SK-N-MC (cell line): ENCODE measurements at regions not wholly inside any gene's neighbourhood (a gene's known extent, or its start where the extent isn't known, plus 50 kb on each side); places are given as distances from the start of the nearest gene placed in this dataset.

ENCODE experiments used
- DNase-seq: peaks from one replicate; pipeline ENCODE4 v3.0.0-alpha.2; 2011; ENCODE audit warnings: low read depth, low spot score
- H3K27ac ChIP-seq: fragments of 200-600 bp; sonication (generic); 2 replicates; pipeline ENCODE4 v1.5.1; 2016; ENCODE audit warnings: mixed run types
- H3K36me3 ChIP-seq: fragments of 200-600 bp; sonication (generic); 2 replicates; pipeline ENCODE4 v1.6.1; 2017; ENCODE audit warnings: antibody characterized with exemption, low read length, mixed read lengths; ENCODE audit not compliant: insufficient read depth
- H3K4me3 ChIP-seq: fragments of 200-600 bp; sonication (generic); 2 replicates; pipeline ENCODE4 v1.5.1; 2016
- H3K9ac ChIP-seq: fragments of 200-600 bp; sonication (generic); 2 replicates; pipeline ENCODE4 v1.8.0; 2017; ENCODE audit warnings: mixed run types, mixed read lengths; ENCODE audit not compliant: insufficient read length
- H3K9me3 ChIP-seq: fragments of 200-600 bp; sonication (generic); 2 replicates; pipeline ENCODE4 v1.6.1; 2017; ENCODE audit warnings: low read depth, mild to moderate bottlenecking, antibody characterized with exemption, low read length, moderate library complexity, mixed read lengths
- EZH2 ChIP-seq: fragments of 200-600 bp; sonication (generic); IDR thresholded peaks from one replicate; pipeline ENCODE4 v1.6.1; 2017; ENCODE audit warnings: antibody characterized with exemption
- FOXP2 ChIP-seq: optimal IDR thresholded peaks from 2 replicates; pipeline ENCODE3; 2011; ENCODE audit warnings: mild to moderate bottlenecking, moderate library complexity; ENCODE audit not compliant: insufficient read depth; ENCODE audit errors: extremely low read length, control extremely low read depth
- POLR2AphosphoS5 ChIP-seq: IDR thresholded peaks from 2 replicates; pipeline ENCODE4 v1.6.1; 2012; ENCODE audit warnings: mild to moderate bottlenecking, low read depth, low read length, borderline replicate concordance

DNA sequence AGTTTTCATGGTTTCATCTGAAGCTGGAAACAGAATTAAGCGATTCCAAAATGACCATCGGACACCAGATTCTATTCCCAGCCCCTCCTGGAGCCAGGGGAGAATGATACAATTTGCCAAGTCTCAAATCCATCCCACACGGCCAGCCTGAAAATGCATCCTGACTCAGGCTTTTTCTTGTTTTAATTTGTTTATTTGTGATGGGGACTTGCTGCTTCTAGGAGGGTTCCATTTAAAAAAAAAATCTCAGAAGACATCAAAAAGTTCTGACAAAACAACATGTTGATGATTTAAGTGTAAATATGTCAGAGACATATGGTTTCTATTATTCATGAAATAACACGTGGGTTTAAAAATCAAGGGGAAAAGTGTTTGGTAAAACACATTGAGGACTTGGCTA lies 173.2 kb downstream of the GAS1 start:
- Histone ChIP-seq H3K9me3 (no peaks in the 10 kb centered on the region), H3K4me3 (no peak overlapping the region), H3K9ac (no peak overlapping the region), H3K27ac (no peak overlapping the region), H3K36me3 (no peaks in the 10 kb centered on the region)
- no peak for TF ChIP-seq EZH2
- no peak for TF ChIP-seq POLR2AphosphoS5
- TF ChIP-seq FOXP2, result no peak
- DNase-seq, result no peak

DNA sequence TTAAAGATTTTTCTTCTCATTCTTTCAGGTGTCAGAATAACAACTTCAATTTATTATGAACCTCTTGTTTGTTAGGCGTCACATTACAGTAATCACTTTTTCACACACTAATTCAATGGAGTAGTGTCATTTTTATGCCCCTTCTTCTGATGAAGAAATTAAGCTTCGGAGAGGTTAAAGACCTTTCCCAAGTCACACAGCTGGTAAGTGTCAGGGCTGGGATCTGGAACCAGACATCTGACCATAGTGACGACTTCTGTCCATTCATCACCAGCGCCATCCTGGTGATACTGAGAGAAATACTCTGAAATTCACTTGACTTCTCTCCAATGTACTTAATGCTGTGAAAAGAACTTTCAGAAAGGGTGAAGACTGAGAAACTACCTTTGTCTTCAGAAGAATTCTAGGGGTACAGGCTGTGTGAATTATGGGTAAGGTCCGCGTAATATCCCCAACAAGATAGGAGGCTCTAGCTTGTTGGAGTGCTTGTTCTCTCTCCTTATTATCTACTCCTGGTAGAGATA lies 173.8 kb downstream of the GAS1 start:
- no peak overlapping the region for H3K27ac ChIP-seq
- no peak for DNase-seq
- H3K4me3 ChIP-seq, result no peak overlapping the region
- no peaks in the 10 kb centered on the region for H3K36me3 ChIP-seq
- no peaks in the 10 kb centered on the region for H3K9me3 ChIP-seq
- TF ChIP-seq EZH2, result no peak
- TF ChIP-seq POLR2AphosphoS5, result no peak
- no peak for TF ChIP-seq FOXP2
- H3K9ac ChIP-seq, result no peak overlapping the region

DNA sequence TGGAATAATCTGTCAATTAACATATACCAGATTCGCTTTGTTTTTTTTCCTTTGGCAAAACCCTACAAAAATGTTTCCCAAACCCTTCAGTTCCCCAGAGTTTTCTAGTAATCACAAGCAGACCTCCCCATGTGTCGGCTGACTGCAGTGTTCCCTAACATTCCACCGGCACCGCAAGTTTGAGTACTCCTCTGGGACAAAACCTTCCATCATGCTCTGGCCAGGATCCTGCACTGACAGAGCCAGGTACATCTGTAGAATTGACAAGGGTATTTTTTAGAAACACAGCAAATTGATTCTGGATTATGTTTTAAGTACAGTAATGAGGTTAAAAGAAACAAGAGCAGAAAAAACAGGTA lies 174.7 kb downstream of the GAS1 start:
- Histone ChIP-seq H3K36me3 (no peaks in the 10 kb centered on the region), H3K4me3 (no peak overlapping the region), H3K27ac (no peak overlapping the region), H3K9ac (no peak overlapping the region), H3K9me3 (no peaks in the 10 kb centered on the region)
- TF ChIP-seq EZH2, result no peak
- TF ChIP-seq POLR2AphosphoS5, result no peak
- TF ChIP-seq FOXP2, result no peak
- DNase-seq, result no peak

DNA sequence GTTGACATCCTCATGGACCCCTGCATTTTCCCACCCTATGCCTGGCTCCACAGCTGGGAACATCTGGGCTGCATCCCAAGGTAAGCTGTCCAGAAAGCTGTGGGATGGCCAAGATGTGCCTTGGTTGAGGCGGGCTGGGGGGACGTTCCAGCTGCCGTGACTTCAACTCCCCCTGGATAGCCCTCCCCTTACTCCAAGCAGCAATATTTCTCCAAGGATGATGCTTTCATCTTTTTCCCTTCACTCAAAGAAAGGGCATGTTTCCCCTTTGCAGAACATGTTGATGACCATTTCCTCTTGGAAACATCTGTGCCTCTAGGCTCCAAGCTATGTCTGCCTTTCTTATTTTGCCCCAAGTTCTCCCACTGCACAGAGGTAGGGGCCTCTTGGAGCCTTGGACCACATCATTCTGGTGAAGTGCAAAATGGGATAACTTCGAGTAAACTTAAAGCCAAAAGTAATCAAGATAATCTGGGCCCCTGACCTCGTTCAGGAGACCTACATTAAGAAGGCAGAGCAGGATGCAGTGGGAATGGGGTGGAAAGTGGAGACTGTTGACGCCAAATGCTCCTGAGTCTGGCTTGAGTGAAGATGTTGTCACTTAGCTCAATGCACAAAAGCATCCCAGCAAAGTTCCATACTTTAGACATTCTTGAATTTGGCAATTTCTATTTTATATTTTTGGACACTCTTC lies 175.2 kb downstream of the GAS1 start:
- Histone ChIP-seq H3K9me3 (no peaks in the 10 kb centered on the region), H3K27ac (no peak overlapping the region), H3K9ac (no peak overlapping the region), H3K4me3 (no peak overlapping the region), H3K36me3 (no peaks in the 10 kb centered on the region)
- DNase-seq, result no peak
- TF ChIP-seq FOXP2 (no peak), EZH2 (no peak), POLR2AphosphoS5 (no peak)

DNA sequence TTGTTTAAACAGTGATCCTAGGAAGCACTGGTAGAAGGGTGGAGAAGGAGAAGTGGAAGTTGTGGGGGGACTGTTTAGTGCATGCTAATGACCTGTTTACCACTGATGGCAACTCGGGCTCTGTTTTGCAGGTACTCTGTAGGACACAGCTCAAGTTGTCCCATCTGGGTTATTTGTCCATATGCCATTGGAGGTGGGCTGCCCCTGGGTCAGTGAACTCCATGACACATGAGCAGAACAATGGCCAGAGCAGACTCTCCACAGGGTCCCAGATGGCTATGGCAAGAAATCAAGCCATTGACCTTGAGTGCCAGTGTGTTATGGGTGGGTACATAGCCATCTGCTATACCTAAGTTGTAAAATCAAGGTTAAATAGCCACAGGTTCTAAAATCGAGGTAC lies 175.9 kb downstream of the GAS1 start:
- no peak for DNase-seq
- no peak overlapping the region for H3K27ac ChIP-seq
- no peak overlapping the region for H3K9ac ChIP-seq
- no peaks in the 10 kb centered on the region for H3K36me3 ChIP-seq
- H3K4me3 ChIP-seq, result no peak overlapping the region
- H3K9me3 ChIP-seq, result no peaks in the 10 kb centered on the region
- no peak for TF ChIP-seq FOXP2
- TF ChIP-seq POLR2AphosphoS5, result no peak
- no peak for TF ChIP-seq EZH2

DNA sequence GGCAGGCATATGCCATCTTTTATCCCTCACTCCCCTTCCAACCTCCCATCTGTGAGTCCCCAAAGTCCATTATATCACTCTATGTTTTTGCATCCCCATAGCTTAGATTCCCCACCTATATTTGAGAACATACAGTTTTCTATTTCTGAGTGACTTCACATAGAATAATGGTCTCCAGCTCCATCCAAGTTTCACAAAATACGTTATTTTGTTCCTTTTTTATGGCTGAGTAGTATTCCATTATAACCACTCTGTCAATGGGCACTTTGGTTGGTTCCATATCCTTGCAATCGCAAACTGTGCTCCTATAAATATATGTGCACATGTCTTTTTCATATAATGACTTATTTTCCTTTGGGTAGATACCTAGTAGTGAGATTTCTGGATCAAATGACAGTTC lies 178.6 kb downstream of the GAS1 start:
- Histone ChIP-seq H3K27ac (no peak overlapping the region), H3K4me3 (no peak overlapping the region), H3K9ac (no peak overlapping the region), H3K9me3 (no peaks in the 10 kb centered on the region), H3K36me3 (no peaks in the 10 kb centered on the region)
- no peak for TF ChIP-seq FOXP2
- no peak for TF ChIP-seq POLR2AphosphoS5
- no peak for TF ChIP-seq EZH2
- no peak for DNase-seq

DNA sequence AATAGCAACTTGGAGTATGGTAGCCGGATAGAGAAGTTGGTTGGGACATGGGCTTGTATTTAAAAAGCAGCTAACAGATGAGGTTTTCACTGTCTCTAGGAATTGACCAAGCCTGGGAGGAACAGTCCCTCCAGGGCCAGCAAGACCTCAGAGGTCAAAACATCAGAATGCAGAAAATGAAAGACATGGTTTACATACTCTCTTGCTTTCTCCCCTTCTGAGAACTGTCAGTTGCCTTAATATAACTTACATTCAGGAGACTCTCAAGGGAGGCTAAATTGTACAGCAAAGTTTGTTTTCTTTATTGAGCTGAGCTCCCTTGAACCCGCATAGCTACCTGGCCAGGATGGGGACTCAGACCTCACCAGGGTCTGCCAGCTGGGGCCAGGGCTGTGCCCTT lies 179.3 kb downstream of the GAS1 start:
- Histone ChIP-seq H3K4me3 (no peak overlapping the region), H3K36me3 (no peaks in the 10 kb centered on the region), H3K9me3 (no peaks in the 10 kb centered on the region), H3K27ac (no peak overlapping the region), H3K9ac (no peak overlapping the region)
- no peak for DNase-seq
- no peak for TF ChIP-seq EZH2
- no peak for TF ChIP-seq POLR2AphosphoS5
- TF ChIP-seq FOXP2, result no peak

DNA sequence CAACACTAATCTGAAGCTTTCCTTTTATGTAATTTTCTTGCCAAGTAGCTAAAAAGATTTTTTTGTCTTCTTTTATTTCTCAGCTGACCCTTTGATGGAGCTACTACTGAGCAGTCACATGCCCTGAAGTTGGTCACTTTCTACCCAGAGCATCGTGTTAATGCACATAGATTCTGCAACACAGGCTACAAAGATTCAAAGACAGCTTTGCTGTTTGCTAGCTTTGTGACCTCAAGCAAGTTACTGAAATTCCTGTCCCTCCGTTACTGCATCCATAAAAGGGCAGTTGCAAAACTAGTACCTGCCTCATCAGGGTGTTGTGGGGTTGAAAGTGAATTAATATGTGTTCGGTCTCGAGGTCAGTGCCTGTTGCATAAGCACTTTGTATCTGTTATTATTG lies 179.9 kb downstream of the GAS1 start:
- no peaks in the 10 kb centered on the region for H3K9me3 ChIP-seq
- H3K36me3 ChIP-seq, result no peaks in the 10 kb centered on the region
- no peak for TF ChIP-seq FOXP2
- TF ChIP-seq EZH2, result no peak
- no peak for TF ChIP-seq POLR2AphosphoS5
- H3K9ac ChIP-seq, result no peak overlapping the region
- H3K4me3 ChIP-seq, result no peak overlapping the region
- H3K27ac ChIP-seq, result no peak overlapping the region
- DNase-seq, result no peak

DNA sequence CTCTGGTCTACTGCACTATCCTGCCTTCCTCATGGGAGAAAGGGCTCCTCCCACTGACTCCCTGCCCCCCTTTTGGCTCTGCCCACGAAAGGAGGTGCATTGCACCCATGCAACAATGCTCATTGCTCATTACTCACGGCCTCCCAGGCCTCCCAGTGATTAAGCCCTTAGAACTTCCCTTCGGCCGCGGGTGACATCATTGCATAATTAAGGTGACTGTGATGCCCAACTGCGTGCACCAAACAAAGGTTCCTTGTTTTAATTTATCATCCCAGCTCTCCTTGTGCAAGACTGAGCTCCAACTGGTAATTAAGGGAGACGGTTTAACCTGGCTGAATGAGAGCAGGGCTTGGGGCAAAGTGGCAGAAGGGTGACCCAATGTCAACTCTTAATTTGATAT lies 180.4 kb downstream of the GAS1 start:
- TF ChIP-seq FOXP2, result no peak
- no peak for TF ChIP-seq POLR2AphosphoS5
- no peak for TF ChIP-seq EZH2
- Histone ChIP-seq H3K9me3 (no peaks in the 10 kb centered on the region), H3K9ac (no peak overlapping the region), H3K27ac (no peak overlapping the region), H3K4me3 (no peak overlapping the region), H3K36me3 (no peaks in the 10 kb centered on the region)
- DNase-seq, result no peak
